HL-60 (cell line): ENCODE measurements at regions not wholly inside any gene's neighbourhood (a gene's known extent, or its start where the extent isn't known, plus 50 kb on each side); places are given as distances from the start of the nearest gene placed in this dataset.

ENCODE experiments used
- DNase-seq, 2 experiments: peaks; one replicate each; pipeline ENCODE4 v3.0.0-alpha.2; 2010 to 2020; ENCODE audit warnings: low read depth in 1 of 2, low spot score in 1 of 2
- H3K27ac ChIP-seq: fragments of 250-450 bp; sonication (Bioruptor Pico); replicated peaks from 2 replicates; pipeline ENCODE4 v1.5.1; 2020; ENCODE audit warnings: mild to moderate bottlenecking, moderate library complexity
- H3K27me3 ChIP-seq: fragments of 250-450 bp; sonication (Bioruptor Pico); 2 replicates; pipeline ENCODE4 v1.5.1; 2021; ENCODE audit warnings: mild to moderate bottlenecking, moderate library complexity; ENCODE audit not compliant: insufficient read depth, poor library complexity, severe bottlenecking
- H3K4me3 ChIP-seq: replicated peaks from 2 replicates; pipeline ENCODE4 v1.5.1; 2011; ENCODE audit warnings: mild to moderate bottlenecking, control low read depth, low read length; ENCODE audit not compliant: insufficient read depth
- CTCF ChIP-seq: IDR thresholded peaks from one replicate; pipeline ENCODE4 v1.5.1; 2011; ENCODE audit warnings: low read length, control low read depth, inconsistent platforms; ENCODE audit not compliant: insufficient read depth
- GABPA ChIP-seq: IDR thresholded peaks from 2 replicates; pipeline ENCODE4 v1.6.1; 2012; ENCODE audit warnings: low read depth
- POLR2AphosphoS5 ChIP-seq: IDR thresholded peaks from 2 replicates; pipeline ENCODE4 v1.6.1; 2012; ENCODE audit warnings: low read depth
- SPI1 ChIP-seq: IDR thresholded peaks from 2 replicates; pipeline ENCODE4 v1.6.1; 2012; ENCODE audit warnings: low read depth, mild to moderate bottlenecking, borderline replicate concordance
- TF ChIP-seq, protein P1 (sequence below): IDR thresholded peaks from 2 replicates; pipeline ENCODE4 v1.6.1; 2012; ENCODE audit warnings: low read depth; ENCODE audit not compliant: insufficient replicate concordance

DNA sequence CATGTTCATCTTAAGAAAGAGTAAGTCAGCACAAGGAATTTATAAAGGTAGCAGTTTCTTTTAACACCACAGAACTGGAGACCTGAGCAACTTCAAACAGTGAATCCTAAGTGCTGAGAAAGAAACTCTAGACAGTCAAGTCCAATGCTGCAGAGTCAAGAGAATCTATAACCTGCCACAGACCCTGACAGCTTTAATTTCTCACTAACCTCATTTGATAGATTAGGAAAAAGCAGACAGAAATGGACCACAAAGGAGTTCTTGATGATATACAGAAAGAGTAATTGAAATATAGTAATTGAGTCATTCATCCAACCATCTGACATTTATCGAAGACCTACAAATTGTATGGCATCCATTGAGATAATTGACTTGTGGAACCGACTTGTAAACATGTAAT is 847.0 kb downstream of the SORCS1 start:
- TF ChIP-seq, protein P1, sequence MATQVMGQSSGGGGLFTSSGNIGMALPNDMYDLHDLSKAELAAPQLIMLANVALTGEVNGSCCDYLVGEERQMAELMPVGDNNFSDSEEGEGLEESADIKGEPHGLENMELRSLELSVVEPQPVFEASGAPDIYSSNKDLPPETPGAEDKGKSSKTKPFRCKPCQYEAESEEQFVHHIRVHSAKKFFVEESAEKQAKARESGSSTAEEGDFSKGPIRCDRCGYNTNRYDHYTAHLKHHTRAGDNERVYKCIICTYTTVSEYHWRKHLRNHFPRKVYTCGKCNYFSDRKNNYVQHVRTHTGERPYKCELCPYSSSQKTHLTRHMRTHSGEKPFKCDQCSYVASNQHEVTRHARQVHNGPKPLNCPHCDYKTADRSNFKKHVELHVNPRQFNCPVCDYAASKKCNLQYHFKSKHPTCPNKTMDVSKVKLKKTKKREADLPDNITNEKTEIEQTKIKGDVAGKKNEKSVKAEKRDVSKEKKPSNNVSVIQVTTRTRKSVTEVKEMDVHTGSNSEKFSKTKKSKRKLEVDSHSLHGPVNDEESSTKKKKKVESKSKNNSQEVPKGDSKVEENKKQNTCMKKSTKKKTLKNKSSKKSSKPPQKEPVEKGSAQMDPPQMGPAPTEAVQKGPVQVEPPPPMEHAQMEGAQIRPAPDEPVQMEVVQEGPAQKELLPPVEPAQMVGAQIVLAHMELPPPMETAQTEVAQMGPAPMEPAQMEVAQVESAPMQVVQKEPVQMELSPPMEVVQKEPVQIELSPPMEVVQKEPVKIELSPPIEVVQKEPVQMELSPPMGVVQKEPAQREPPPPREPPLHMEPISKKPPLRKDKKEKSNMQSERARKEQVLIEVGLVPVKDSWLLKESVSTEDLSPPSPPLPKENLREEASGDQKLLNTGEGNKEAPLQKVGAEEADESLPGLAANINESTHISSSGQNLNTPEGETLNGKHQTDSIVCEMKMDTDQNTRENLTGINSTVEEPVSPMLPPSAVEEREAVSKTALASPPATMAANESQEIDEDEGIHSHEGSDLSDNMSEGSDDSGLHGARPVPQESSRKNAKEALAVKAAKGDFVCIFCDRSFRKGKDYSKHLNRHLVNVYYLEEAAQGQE = no peak
- TF ChIP-seq GABPA (no peak), CTCF (no peak), SPI1 (no peak), POLR2AphosphoS5 (no peak)
- H3K4me3 ChIP-seq = no peak overlapping the region
- DNase-seq = no peak
- H3K27ac ChIP-seq = no peak overlapping the region
- no peaks in the 10 kb centered on the region for H3K27me3 ChIP-seq

- H3K27me3 ChIP-seq = no peaks in the 10 kb centered on the region
- no peak overlapping the region for H3K27ac ChIP-seq
- TF ChIP-seq GABPA (no peak), CTCF (no peak), SPI1 (no peak), POLR2AphosphoS5 (no peak)
- TF ChIP-seq, protein P1 = no peak
- H3K4me3 ChIP-seq = no peak overlapping the region
- DNase-seq = no peak
These were observed 851.5 kb downstream of the SORCS1 start for GRCh38 chr10:106313041-106313440.

DNA sequence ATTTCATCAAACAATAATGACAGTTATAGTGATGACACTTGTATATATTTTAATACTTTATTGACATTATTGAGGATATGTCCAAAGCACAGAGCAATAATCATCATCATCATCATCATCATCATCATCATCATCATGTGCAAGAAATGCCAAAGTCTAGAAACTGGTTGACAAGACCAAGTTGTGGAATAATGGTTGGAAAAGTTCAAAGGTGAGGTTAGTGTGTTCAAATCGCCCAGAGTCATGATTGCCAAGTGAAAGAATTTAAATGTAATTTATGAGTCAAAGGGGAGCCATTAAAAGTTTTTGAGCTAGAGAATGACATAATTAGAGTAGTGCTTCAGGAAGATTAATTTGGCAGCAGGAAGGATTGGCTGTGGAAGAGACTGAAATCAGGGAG is 852.4 kb downstream of the SORCS1 start:
- no peak for TF ChIP-seq SPI1
- Histone ChIP-seq H3K4me3 (no peak overlapping the region), H3K27ac (no peak overlapping the region), H3K27me3 (no peaks in the 10 kb centered on the region)
- DNase-seq = no peak

DNA sequence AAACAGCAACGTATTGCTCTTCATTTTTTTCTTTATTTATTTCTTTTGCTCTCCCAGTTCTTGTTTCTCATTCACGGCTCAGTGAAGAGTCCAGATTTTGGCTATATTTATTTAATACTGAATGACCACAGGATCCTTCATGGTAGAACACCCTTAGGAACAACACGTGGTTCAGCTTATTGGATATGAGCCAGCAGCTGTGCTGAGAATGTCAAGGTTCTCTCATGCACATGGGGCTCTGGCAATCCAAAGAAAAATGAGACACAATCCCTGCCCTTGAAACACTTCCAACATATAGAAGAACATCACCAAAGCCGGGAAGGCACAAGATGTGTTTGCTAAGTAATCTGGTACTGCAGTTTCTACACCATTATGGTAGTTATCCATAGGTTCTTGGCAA is 852.9 kb downstream of the SORCS1 start:
- DNase-seq = no peak
- Histone ChIP-seq H3K27ac (no peak overlapping the region), H3K27me3 (no peaks in the 10 kb centered on the region), H3K4me3 (no peak overlapping the region)
- TF ChIP-seq GABPA (no peak), SPI1 (no peak), POLR2AphosphoS5 (no peak), CTCF (no peak)
- TF ChIP-seq, protein P1 = no peak
